Lung (tissue), 11 donors: ENCODE measurements at regions not wholly inside any gene's neighbourhood (a gene's known extent, or its start where the extent isn't known, plus 50 kb on each side); places are given as distances from the start of the nearest gene placed in this dataset.
"Not testable (repeated sequence)": the region's sequence is repeated elsewhere in the genome, so short reads cannot be mapped to it uniquely, and the experiment has no call there.

ENCODE experiments used
- ATAC-seq: fragments of 200-7000 bp; cut with Tn5 transposase; one replicate; pipeline ENCODE4 v1.9.1; 2020; ENCODE audit warnings: moderate number of reproducible peaks; ENCODE audit not compliant: insufficient read depth, low FRiP score
- DNase-seq, 3 donors: peaks; one replicate each; pipeline ENCODE4 v3.0.0-alpha.2; 2013 to 2017
- H3K27ac ChIP-seq, 2 donors: one replicate each; pipeline ENCODE4 v1.5.1; 2013; ENCODE audit warnings: mild to moderate bottlenecking in 2 of 2, moderate library complexity in 2 of 2, control low read depth in 1 of 2, inconsistent platforms in 1 of 2, low read depth in 1 of 2, low read length in 1 of 2
- H3K27me3 ChIP-seq, 3 donors: one replicate each; pipeline ENCODE4 v1.5.1; 2013; ENCODE audit warnings: low read length in 2 of 3; ENCODE audit not compliant: control insufficient read depth in 3 of 3, insufficient read depth in 3 of 3
- H3K36me3 ChIP-seq, 4 donors: one replicate each; pipeline ENCODE4 v1.5.1; 2013; ENCODE audit warnings: low read length in 4 of 4, mild to moderate bottlenecking in 1 of 4, moderate library complexity in 1 of 4; ENCODE audit not compliant: control insufficient read depth in 4 of 4, insufficient read depth in 4 of 4
- H3K4me1 ChIP-seq, 5 donors: one replicate each; pipeline ENCODE4 v1.5.1; 2013; ENCODE audit warnings: low read length in 5 of 5, mild to moderate bottlenecking in 2 of 5, moderate library complexity in 1 of 5; ENCODE audit not compliant: control insufficient read depth in 5 of 5, insufficient read depth in 5 of 5
- H3K4me3 ChIP-seq: one replicate; pipeline ENCODE4 v1.5.1; 2013; ENCODE audit warnings: mild to moderate bottlenecking, control low read depth, moderate library complexity
- H3K9ac ChIP-seq, 2 donors: one replicate each; pipeline ENCODE4 v1.5.1; 2013; ENCODE audit warnings: low read length in 2 of 2, control low read depth in 1 of 2; ENCODE audit not compliant: insufficient read depth in 1 of 2
- H3K9me3 ChIP-seq, 4 donors: one replicate each; pipeline ENCODE4 v1.5.1; 2013; ENCODE audit warnings: low read length in 3 of 4, mild to moderate bottlenecking in 1 of 4, moderate library complexity in 1 of 4; ENCODE audit not compliant: control insufficient read depth in 4 of 4, insufficient read depth in 3 of 4
- whole genome bisulfite sequencing, 2 donors: extraction: QIAGEN DNeasy Blood & Tissue Kit; methylation state at CpG; one replicate each; pipeline ENCODE4 v1.1.7; 2013; 5-methylcytosine and 5-hydroxymethylcytosine counted together
- TF ChIP-seq, protein P1 (sequence below): IDR thresholded peaks from 2 replicates; pipeline ENCODE4 v1.5.1; 2012; ENCODE audit warnings: mild to moderate bottlenecking; ENCODE audit errors: control extremely low read depth, extremely low read depth
- donor health status: control.
- donor health status: control.
- donor health status: Bipolar disorder and iron deficiency.
- donor health status: healthy.
- donor health status: DM: yes; HTN: yes; CAD: no.

DNA sequence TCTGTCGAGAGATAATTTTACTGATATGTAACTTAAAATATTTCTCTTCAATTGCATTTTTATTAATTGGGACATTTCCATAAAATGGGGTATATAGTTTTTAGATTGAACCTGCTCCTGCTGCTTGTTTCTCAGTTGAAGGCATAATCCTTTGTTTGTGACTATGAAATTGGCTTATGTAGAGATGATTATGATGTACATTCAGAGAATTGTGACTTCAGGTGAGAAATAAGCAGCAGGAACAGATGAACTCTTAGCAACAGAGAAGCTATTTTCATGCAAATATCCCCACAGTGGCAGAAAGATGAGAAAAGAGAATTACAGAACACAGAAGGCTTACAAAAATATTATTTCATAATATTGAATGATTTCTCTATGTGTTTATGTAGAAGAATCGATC, 1499.5 kb upstream of the ADGRL3 start:
- TF ChIP-seq, protein P1, sequence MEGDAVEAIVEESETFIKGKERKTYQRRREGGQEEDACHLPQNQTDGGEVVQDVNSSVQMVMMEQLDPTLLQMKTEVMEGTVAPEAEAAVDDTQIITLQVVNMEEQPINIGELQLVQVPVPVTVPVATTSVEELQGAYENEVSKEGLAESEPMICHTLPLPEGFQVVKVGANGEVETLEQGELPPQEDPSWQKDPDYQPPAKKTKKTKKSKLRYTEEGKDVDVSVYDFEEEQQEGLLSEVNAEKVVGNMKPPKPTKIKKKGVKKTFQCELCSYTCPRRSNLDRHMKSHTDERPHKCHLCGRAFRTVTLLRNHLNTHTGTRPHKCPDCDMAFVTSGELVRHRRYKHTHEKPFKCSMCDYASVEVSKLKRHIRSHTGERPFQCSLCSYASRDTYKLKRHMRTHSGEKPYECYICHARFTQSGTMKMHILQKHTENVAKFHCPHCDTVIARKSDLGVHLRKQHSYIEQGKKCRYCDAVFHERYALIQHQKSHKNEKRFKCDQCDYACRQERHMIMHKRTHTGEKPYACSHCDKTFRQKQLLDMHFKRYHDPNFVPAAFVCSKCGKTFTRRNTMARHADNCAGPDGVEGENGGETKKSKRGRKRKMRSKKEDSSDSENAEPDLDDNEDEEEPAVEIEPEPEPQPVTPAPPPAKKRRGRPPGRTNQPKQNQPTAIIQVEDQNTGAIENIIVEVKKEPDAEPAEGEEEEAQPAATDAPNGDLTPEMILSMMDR = no peak

DNA sequence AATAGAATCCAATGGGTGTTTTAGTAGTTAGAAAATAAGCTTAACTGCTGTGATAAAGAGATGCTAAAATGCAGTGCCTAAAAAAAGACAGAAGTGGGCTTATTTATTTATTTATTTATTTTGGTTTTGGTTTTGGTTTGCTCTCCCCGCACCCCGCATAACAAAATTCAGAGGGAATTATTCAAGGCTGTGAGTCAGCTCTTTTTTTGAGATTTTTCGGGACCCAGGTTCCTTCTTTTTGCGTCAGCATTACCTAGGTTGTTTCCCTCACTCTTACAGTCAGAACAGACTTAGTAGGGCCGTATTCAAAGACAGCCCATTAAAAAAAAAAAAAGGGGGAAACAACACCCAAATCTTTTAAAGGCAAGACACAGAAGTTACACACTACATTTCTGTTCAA, 1495.5 kb upstream of the ADGRL3 start:
- Histone ChIP-seq H3K27me3 (no peaks in the 10 kb centered on the region), H3K27ac (no peak overlapping the region), H3K36me3 (no peaks in the 10 kb centered on the region), H3K9me3 (no peaks in the 10 kb centered on the region), H3K4me1 (no peaks in the 10 kb centered on the region), H3K4me3 (no peak overlapping the region), H3K9ac (no peak overlapping the region)
- 42 to 60% methylated on average over 5 of the region's 5 CpGs for WGBS, 2 donors
- TF ChIP-seq, protein P1 = no peak
- no peak for ATAC-seq
- no peak for DNase-seq

More for the DNA sequence above, 1499.5 kb upstream of the ADGRL3 start:
- H3K9me3 ChIP-seq = no peaks in the 10 kb centered on the region
- 86 to 87% methylated on average over 2 of the region's 2 CpGs for WGBS, 2 donors
- no peak for DNase-seq
- no peak for ATAC-seq
- H3K27me3 ChIP-seq = no peaks in the 10 kb centered on the region
- H3K9ac ChIP-seq = no peak overlapping the region
- H3K4me1 ChIP-seq = no peaks in the 10 kb centered on the region
- H3K27ac ChIP-seq = no peak overlapping the region
- no peaks in the 10 kb centered on the region for H3K36me3 ChIP-seq
- no peak overlapping the region for H3K4me3 ChIP-seq

DNA sequence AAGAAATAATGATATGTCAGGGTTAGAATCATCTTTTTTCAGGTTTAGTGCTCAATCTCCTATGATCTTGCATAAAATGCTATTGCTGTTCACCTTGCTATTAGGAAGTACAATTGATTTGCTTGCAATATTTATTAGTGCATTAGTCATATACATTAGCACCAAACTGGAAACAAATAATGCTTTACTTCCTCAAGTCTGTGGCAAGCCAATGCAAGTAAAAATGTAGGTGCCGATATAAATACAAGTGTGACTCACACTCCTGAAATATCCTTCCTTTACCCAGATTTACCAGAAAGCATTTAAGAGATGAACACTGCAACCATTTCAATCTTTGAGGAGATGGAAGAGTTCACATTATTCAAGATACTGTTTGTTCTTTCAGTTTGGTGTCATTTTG, 1487.7 kb upstream of the ADGRL3 start:
- H3K4me3 ChIP-seq = no peak overlapping the region
- DNase-seq (no peak), ATAC-seq (no peak)

DNA sequence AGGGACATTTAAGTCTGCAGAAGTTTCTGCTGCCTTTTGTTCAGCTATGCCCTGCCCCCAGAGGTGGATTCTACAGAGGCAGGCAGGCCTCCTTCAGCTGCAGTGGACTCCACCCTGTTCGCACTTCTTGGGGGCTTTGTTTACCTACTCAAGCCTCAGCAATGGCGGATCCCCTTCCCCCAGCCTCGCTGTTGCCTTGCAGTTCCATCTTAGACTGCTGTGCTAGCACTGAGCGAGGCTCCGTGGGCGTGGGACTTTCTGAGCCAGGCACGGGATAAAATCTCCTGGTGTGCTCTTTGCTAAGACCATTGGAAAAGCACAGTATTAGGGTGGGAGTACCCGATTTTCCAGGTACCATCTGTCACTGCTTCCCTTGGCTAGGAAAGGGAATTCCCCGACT, 1475.8 kb upstream of the ADGRL3 start:
- H3K27me3 ChIP-seq, H3K36me3 ChIP-seq, H3K4me3 ChIP-seq, H3K9me3 ChIP-seq, H3K27ac ChIP-seq, ATAC-seq, H3K4me1 ChIP-seq, H3K9ac ChIP-seq, DNase-seq: not testable (repeated sequence)
- 90% methylated on average over 9 of the region's 9 CpGs for WGBS, 2 donors

More for the DNA sequence above, 1487.7 kb upstream of the ADGRL3 start:
- Histone ChIP-seq H3K27ac (no peak overlapping the region), H3K4me1 (no peaks in the 10 kb centered on the region), H3K9ac (no peak overlapping the region), H3K36me3 (no peaks in the 10 kb centered on the region), H3K9me3 (no peaks in the 10 kb centered on the region), H3K27me3 (no peaks in the 10 kb centered on the region)
- TF ChIP-seq, protein P1 = no peak
- 82 to 97% methylated on average over 1 of the region's 1 CpG for WGBS, 2 donors
